Liver (tissue), 3 donors: ENCODE measurements at regions not wholly inside any gene's neighbourhood (a gene's known extent, or its start where the extent isn't known, plus 50 kb on each side); places are given as distances from the start of the nearest gene placed in this dataset.

ENCODE experiments used
- EGR1 ChIP-seq, 2 donors: IDR thresholded peaks; 2 replicates each; pipeline ENCODE4 v1.6.1; 2016 to 2018; ENCODE audit warnings: antibody characterized with exemption in 2 of 2, low read depth in 2 of 2
- FOXA1 ChIP-seq: IDR thresholded peaks from 2 replicates; pipeline ENCODE4 v1.6.1; 2016; ENCODE audit warnings: antibody characterized with exemption
- GABPA ChIP-seq, 2 donors: IDR thresholded peaks in 1 of 2; conservative IDR thresholded peaks in 1 of 2; 2 replicates each; pipeline ENCODE4 v1.6.1; 2016; ENCODE audit warnings: antibody characterized with exemption in 2 of 2, mild to moderate bottlenecking in 1 of 2, moderate library complexity in 1 of 2
- JUND ChIP-seq, 2 donors: IDR thresholded peaks; 2 replicates each; pipeline ENCODE4 v1.6.1; 2016; ENCODE audit warnings: antibody characterized with exemption in 2 of 2
- YY1 ChIP-seq: IDR thresholded peaks from 2 replicates; pipeline ENCODE4 v1.6.1; 2016; ENCODE audit warnings: antibody characterized with exemption, mild to moderate bottlenecking
- TF ChIP-seq, protein P1 (sequence below): IDR thresholded peaks from 2 replicates; pipeline ENCODE4 v1.6.1; 2016; ENCODE audit warnings: antibody characterized with exemption
- TF ChIP-seq, protein P2 (sequence below): fragments of 150-350 bp; IDR thresholded peaks from 2 replicates; pipeline ENCODE4 v1.5.1; 2017; ENCODE audit warnings: improper control_type of control experiment, low read depth, low read length; ENCODE audit not compliant: missing input control
- TF ChIP-seq, protein P3 (sequence below): IDR thresholded peaks from 2 replicates; pipeline ENCODE4 v1.6.1; 2016; ENCODE audit warnings: antibody characterized with exemption
- TF ChIP-seq, protein P4 (sequence below): IDR thresholded peaks from 2 replicates; pipeline ENCODE4 v1.6.1; 2016; ENCODE audit warnings: antibody characterized with exemption, mild to moderate bottlenecking
- donor health status: healthy.
- donor health status: healthy.

DNA sequence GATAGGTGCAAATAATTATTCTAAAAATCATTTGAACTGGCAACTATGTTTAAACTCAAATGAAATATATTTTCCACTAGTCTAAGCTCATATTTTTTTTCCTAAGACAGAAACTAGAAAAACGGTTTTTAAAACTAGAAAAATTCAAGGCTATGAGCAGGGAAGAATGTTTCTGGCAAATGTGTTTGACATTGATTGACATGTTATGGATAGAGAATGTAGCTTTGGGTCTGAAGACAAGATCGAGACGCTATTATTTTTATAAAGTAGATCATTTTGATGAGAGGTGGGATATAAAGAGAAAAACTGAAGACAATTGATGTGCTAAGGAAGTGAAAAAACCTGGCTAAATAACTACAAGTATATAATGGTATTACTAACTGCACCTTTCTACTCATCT is 415.2 kb downstream of the GABRB3 start:
- TF ChIP-seq, protein P1, sequence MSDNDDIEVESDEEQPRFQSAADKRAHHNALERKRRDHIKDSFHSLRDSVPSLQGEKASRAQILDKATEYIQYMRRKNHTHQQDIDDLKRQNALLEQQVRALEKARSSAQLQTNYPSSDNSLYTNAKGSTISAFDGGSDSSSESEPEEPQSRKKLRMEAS, result no peak
- TF ChIP-seq, protein P2, sequence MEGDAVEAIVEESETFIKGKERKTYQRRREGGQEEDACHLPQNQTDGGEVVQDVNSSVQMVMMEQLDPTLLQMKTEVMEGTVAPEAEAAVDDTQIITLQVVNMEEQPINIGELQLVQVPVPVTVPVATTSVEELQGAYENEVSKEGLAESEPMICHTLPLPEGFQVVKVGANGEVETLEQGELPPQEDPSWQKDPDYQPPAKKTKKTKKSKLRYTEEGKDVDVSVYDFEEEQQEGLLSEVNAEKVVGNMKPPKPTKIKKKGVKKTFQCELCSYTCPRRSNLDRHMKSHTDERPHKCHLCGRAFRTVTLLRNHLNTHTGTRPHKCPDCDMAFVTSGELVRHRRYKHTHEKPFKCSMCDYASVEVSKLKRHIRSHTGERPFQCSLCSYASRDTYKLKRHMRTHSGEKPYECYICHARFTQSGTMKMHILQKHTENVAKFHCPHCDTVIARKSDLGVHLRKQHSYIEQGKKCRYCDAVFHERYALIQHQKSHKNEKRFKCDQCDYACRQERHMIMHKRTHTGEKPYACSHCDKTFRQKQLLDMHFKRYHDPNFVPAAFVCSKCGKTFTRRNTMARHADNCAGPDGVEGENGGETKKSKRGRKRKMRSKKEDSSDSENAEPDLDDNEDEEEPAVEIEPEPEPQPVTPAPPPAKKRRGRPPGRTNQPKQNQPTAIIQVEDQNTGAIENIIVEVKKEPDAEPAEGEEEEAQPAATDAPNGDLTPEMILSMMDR, result no peak
- TF ChIP-seq EGR1 (IDR thresholded peaks at IDR 0.05; ENCODE audit: low read depth in 2 of 2) (no peak), FOXA1 (no peak), GABPA (IDR thresholded peaks at IDR 0.05 in 1 of 2, conservative IDR thresholded peaks at IDR 0.05 in 1 of 2) (no peak), YY1 (no peak), JUND (IDR thresholded peaks at IDR 0.05) (no peak)
- TF ChIP-seq, protein P3, sequence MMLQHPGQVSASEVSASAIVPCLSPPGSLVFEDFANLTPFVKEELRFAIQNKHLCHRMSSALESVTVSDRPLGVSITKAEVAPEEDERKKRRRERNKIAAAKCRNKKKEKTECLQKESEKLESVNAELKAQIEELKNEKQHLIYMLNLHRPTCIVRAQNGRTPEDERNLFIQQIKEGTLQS, result no peak
- TF ChIP-seq, protein P4, sequence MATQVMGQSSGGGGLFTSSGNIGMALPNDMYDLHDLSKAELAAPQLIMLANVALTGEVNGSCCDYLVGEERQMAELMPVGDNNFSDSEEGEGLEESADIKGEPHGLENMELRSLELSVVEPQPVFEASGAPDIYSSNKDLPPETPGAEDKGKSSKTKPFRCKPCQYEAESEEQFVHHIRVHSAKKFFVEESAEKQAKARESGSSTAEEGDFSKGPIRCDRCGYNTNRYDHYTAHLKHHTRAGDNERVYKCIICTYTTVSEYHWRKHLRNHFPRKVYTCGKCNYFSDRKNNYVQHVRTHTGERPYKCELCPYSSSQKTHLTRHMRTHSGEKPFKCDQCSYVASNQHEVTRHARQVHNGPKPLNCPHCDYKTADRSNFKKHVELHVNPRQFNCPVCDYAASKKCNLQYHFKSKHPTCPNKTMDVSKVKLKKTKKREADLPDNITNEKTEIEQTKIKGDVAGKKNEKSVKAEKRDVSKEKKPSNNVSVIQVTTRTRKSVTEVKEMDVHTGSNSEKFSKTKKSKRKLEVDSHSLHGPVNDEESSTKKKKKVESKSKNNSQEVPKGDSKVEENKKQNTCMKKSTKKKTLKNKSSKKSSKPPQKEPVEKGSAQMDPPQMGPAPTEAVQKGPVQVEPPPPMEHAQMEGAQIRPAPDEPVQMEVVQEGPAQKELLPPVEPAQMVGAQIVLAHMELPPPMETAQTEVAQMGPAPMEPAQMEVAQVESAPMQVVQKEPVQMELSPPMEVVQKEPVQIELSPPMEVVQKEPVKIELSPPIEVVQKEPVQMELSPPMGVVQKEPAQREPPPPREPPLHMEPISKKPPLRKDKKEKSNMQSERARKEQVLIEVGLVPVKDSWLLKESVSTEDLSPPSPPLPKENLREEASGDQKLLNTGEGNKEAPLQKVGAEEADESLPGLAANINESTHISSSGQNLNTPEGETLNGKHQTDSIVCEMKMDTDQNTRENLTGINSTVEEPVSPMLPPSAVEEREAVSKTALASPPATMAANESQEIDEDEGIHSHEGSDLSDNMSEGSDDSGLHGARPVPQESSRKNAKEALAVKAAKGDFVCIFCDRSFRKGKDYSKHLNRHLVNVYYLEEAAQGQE, result no peak
